Muscle of leg (tissue), 3 donors: ENCODE measurements at regions not wholly inside any gene's neighbourhood (a gene's known extent, or its start where the extent isn't known, plus 50 kb on each side); places are given as distances from the start of the nearest gene placed in this dataset.
A peak's percentile ranks its signal among the peaks of the same experiment; 100 is the strongest.

Experiments used
- DNase-seq: peaks from one replicate; pipeline ENCODE4 v3.0.0; 2013
- H3K27ac ChIP-seq: one replicate; pipeline ENCODE4 v1.5.1; 2013; ENCODE audit warnings: mild to moderate bottlenecking, low read length, control low read depth
- H3K27me3 ChIP-seq: one replicate; pipeline ENCODE4 v1.6.1; 2013; ENCODE audit warnings: low read length; ENCODE audit not compliant: control insufficient read depth, insufficient read depth
- H3K36me3 ChIP-seq: one replicate; pipeline ENCODE4 v1.6.1; 2013; ENCODE audit warnings: low read length; ENCODE audit not compliant: control insufficient read depth, insufficient read depth
- H3K4me1 ChIP-seq: one replicate; pipeline ENCODE4 v1.6.1; 2013; ENCODE audit warnings: low read length; ENCODE audit not compliant: control insufficient read depth, insufficient read depth
- H3K4me3 ChIP-seq: one replicate; pipeline ENCODE4 v1.5.1; 2013; ENCODE audit warnings: low read length, control low read depth
- H3K9me3 ChIP-seq: replicated peaks from 2 replicates; pipeline ENCODE4 v1.6.1; 2013; ENCODE audit warnings: low read depth, low read length; ENCODE audit not compliant: control insufficient read depth
- WGBS: methylation state at CpG from one replicate; pipeline ENCODE4 v1.1.5; 2013; ENCODE audit warnings: missing lambda C conversion rate; ENCODE audit not compliant: insufficient coverage; 5-methylcytosine and 5-hydroxymethylcytosine counted together

DNA sequence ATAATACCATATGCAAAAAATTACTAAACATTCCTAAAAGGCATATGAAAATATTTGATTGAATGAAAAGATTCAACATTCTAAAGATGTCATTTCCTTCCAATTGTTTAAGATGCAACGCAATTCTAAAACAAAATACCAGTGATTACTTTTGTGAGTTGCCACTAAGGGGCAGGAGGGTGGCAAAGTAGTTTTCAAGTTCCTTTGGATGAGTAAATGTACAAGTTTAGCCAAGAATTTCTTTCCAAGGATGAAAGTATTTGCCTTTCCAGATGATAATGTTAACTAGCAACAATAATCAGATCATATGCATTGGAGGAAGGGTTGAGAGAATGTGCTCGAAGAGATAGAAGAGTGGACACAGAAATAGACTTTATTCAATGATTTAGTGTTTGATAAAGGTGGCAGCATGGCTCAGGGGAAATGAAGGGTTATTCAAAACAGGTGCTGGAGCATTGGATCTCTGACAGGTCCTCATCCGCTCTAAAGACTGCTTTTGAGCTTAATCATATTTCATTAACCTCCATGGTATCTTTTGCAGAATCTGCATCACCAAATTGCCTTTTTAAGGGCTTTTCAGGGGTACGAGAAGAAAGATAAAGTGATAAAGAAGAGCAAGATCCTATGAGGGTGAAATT, 678.5 kb upstream of the TBX3 start:
- Histone ChIP-seq H3K27ac (no peak overlapping the region), H3K9me3 (no peaks in the 10 kb centered on the region), H3K27me3 (no peaks in the 10 kb centered on the region), H3K4me3 (no peak overlapping the region), H3K36me3 (no peaks in the 10 kb centered on the region), H3K4me1 (peaks cover 2% of the 10 kb centered on the region)
- no CpG with 5 or more reads among the region's 4 CpGs for WGBS
- no peak for DNase-seq

DNA sequence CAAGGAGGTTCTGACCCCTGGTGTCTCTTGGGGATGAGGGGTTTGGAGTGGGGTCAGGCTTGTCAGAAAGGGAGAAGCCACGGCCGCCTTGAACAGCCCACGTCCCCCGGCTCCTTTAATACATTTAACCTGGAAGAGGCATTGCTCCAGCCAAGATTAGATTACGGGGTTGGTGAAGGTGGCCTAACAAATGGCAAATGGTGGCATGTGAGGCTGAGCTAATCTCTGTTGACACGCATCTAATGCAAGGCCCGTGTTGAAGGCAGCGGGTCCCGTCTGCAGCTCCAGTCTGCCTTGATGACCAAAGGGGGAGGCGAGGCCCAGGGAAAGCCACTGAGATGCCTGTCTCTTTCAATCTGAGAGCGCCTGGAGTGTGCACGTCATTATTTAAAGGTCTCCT, 673.7 kb upstream of the TBX3 start:
- WGBS: 81% methylated on average over 10 of the region's 12 CpGs
- H3K9me3 ChIP-seq: no peaks in the 10 kb centered on the region
- no peaks in the 10 kb centered on the region for H3K27me3 ChIP-seq
- no peak overlapping the region for H3K4me3 ChIP-seq
- DNase-seq: no peak
- no peaks in the 10 kb centered on the region for H3K4me1 ChIP-seq
- H3K27ac ChIP-seq: no peak overlapping the region
- no peaks in the 10 kb centered on the region for H3K36me3 ChIP-seq

DNA sequence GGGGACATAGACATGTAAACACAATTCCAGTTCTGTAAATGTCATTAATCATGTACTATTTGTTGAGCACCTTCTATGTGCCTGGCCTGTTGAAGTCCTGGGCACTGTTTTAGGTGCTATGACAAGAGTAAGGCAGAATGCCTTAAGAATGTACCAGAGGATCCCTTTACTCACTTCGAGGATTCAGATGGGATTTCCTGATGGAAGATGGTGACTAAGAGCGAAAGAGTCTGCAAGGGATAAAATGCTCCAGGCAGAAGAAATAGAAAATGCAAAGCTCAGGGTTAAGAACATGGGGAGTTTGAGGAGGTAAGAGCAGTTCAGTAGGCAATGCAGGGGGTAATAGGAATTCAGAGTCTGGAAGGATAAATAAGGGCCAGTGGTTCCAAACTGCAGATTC, 671.3 kb upstream of the TBX3 start:
- H3K4me3 ChIP-seq: no peak overlapping the region
- H3K27ac ChIP-seq: no peak overlapping the region
- no peak for DNase-seq
- H3K36me3 ChIP-seq: no peaks in the 10 kb centered on the region
- WGBS: 92% methylated on average over 2 of the region's 2 CpGs
- no peaks in the 10 kb centered on the region for H3K4me1 ChIP-seq
- H3K27me3 ChIP-seq: no peaks in the 10 kb centered on the region
- no peaks in the 10 kb centered on the region for H3K9me3 ChIP-seq

DNA sequence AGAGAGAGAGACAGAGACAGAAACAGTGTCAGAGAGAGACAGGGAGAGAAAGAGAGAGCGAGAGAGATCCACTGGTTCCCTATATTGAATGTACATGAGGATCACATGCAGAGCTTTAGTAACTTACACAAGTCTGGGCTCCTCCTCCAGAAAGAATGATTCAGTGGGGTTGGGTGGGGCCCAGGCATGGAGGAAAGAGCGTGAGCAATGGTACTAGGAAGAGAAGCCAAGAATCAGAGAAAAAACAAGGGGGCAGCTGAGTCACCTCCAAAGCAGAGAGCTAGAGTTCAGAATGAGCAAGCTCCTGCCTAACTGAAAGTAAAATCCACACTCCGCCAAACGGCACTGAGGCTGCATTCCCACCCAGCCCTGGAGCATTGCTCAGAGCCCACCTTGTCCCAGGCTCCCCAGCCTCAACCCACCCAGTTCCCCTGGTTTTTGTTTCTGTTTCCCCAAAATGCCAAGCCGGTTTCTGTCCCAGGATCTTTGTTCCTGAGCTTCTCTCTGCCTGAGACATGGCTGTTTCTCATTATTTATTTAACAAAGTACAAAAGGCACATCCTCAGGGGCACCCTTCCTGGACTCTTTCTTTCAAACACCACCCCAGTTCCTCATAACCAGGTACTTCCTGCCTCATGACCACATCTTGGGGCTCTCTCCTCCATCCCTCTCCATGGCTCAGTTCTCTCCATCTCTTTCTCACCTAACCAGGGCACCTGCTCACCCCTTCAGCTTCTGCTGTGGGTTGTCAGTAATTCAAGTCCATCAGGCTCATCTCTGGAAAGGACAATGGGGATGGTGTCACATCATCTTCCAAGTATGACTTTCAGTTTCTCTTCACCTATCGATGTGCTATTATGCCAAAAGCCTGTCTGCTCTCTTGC, 670.3 kb upstream of the TBX3 start:
- Histone ChIP-seq H3K9me3 (no peaks in the 10 kb centered on the region), H3K27ac (no peak overlapping the region), H3K4me3 (no peak overlapping the region), H3K36me3 (no peaks in the 10 kb centered on the region), H3K4me1 (no peaks in the 10 kb centered on the region), H3K27me3 (no peaks in the 10 kb centered on the region)
- 68% methylated on average over 4 of the region's 6 CpGs for WGBS
- peak; percentile 74 for DNase-seq

DNA sequence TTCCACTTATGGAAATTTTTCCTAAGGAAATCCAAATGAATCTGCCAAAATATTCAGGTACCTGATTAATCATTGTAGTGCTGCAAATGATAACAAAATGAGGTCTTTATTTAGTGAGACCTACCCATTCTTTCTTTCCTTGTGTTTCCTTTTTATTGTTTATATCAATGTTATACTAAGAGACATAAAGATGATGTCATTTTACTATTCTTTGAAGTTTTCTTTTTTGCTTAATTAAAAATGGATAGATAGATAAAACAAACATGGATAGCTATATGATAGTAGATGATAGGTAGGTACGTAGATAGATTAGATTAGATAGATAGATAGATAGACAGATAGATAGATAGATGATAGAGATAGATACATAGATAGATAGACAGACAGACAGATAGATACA, 669.5 kb upstream of the TBX3 start:
- H3K36me3 ChIP-seq: no peaks in the 10 kb centered on the region
- H3K9me3 ChIP-seq: no peaks in the 10 kb centered on the region
- H3K4me3 ChIP-seq: no peak overlapping the region
- H3K27me3 ChIP-seq: no peaks in the 10 kb centered on the region
- WGBS: no CpG with 5 or more reads among the region's 1 CpG
- DNase-seq: no peak
- no peaks in the 10 kb centered on the region for H3K4me1 ChIP-seq
- no peak overlapping the region for H3K27ac ChIP-seq

DNA sequence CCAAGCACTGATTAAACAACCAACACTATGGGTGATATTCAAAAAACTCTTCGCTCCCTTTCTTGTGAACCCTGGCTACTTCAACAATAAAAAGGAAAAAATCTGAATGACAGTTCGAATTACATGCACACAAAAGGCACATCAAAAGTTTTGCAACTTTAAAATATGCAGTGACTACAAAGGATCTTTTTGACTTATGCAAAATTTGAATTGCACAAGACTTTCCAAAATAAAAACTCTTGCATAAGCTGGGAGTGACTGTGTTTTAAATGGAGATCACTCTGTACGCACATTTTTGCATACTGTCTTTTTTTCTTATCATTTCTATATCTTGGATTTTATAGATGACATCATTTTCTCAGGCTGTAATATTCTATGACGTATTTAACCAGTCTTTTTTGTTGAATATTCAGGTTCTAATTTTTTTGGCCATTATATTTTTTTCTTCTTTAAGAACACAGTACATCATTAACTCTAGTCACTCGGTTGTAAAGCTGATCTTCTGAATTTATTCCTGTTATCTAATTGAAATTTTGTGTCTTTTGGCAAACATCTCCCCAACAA, 667.6 kb upstream of the TBX3 start:
- no peaks in the 10 kb centered on the region for H3K36me3 ChIP-seq
- WGBS: 100% methylated on average over 1 of the region's 5 CpGs
- no peak overlapping the region for H3K4me3 ChIP-seq
- H3K27me3 ChIP-seq: no peaks in the 10 kb centered on the region
- H3K27ac ChIP-seq: no peak overlapping the region
- no peaks in the 10 kb centered on the region for H3K9me3 ChIP-seq
- no peaks in the 10 kb centered on the region for H3K4me1 ChIP-seq
- no peak for DNase-seq

DNA sequence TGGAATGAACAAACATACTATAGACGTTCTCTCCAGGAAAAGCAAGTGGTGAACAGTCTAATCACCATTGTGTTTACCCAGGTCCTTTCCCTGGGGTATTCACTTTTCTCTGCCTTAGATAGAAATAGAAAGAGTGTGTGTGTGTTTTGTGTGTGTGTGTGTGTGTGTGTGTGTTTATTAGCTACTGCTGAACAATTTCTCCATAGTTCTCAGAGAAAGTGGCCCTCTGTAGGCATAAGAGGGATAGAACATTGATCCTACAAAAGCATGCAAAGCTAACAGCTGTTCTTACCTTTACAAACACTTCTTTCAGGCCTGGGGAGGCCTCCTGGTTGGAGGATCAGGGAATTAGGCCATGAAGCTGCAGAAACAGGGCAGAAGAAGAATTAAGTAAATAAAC, 665.7 kb upstream of the TBX3 start:
- Histone ChIP-seq H3K27ac (no peak overlapping the region), H3K9me3 (no peaks in the 10 kb centered on the region), H3K4me3 (no peak overlapping the region), H3K36me3 (no peaks in the 10 kb centered on the region), H3K4me1 (no peaks in the 10 kb centered on the region), H3K27me3 (no peaks in the 10 kb centered on the region)
- no CpG with 5 or more reads among the region's 1 CpG for WGBS
- DNase-seq: no peak

DNA sequence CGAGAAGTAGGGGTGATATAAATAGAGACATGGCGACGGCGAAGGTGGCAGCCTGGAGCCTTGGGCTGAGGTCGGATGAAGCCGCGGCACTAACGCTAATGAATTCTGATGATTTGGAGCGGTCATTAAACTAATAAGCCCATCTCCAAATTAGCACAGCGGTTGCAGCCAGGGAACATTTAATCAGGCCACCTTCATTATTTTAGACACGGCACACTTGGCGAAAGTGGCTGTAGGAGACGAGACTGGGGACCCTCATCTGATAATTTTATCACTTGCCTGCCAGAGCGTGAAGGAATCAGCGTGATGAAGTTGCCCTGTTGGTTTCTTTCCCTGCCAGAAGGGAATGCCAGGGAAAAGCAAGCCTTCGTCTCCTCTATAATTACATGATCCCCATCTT, 664.3 kb upstream of the TBX3 start:
- Histone ChIP-seq H3K4me3 (no peak overlapping the region), H3K27ac (no peak overlapping the region), H3K4me1 (no peaks in the 10 kb centered on the region), H3K36me3 (no peaks in the 10 kb centered on the region), H3K27me3 (no peaks in the 10 kb centered on the region), H3K9me3 (no peaks in the 10 kb centered on the region)
- DNase-seq: no peak
- 94% methylated on average over 11 of the region's 16 CpGs for WGBS

DNA sequence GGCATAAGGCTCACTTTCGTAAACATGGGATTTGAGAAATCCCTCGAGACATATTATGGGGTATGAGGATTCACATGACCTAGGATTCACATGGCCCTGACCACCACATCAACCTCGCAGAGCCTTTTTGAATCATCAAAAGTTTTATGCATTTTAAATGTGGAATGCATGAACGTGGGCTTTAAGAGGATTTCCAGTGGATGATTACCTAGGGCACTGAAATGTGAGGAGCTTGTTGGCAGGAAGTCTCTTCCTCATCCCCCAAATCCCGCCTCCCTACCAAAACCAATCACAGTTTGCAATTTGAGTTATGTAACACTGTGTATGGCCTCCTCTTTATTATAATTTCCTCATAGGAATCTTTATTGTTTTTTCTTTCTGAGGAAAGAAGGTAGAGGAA, 659.6 kb upstream of the TBX3 start:
- peaks cover 3% of the 10 kb centered on the region for H3K4me1 ChIP-seq
- H3K27me3 ChIP-seq: no peaks in the 10 kb centered on the region
- peaks cover 2% of the 10 kb centered on the region for H3K9me3 ChIP-seq
- 86% methylated on average over 1 of the region's 5 CpGs for WGBS
- H3K4me3 ChIP-seq: no peak overlapping the region
- H3K27ac ChIP-seq: no peak overlapping the region
- DNase-seq: peak; percentile 46
- H3K36me3 ChIP-seq: no peaks in the 10 kb centered on the region

DNA sequence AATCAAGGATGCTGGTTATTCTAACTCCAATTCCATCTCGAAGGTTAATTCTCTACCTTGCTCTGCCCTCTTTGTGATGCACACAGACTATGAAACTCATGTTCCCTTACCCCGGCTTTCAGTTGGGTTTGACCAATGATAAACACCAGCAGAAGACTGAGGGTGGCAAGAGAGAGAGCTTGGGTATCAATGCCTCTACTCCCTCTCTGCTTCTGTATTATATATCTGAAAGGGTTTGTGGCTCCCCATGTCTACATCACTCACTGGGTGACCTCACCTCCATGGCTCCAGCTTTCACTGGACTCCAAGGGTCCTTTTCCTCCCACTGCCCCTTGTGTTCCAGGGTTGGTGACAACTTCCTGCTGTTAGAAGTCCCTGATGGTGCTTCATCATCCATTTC, 659.0 kb upstream of the TBX3 start:
- WGBS: no CpG with 5 or more reads among the region's 2 CpGs

More for the DNA sequence above, 659.0 kb upstream of the TBX3 start:
- no peaks in the 10 kb centered on the region for H3K27me3 ChIP-seq
- no peak overlapping the region for H3K27ac ChIP-seq
- H3K36me3 ChIP-seq: no peaks in the 10 kb centered on the region
- no peak overlapping the region for H3K4me3 ChIP-seq
- peaks cover 3% of the 10 kb centered on the region for H3K4me1 ChIP-seq
- peaks cover 2% of the 10 kb centered on the region for H3K9me3 ChIP-seq
- DNase-seq: no peak
